ENCODE measurements at regions not wholly inside any gene's neighbourhood (a gene's known extent, or its start where the extent isn't known, plus 50 kb on each side); places are given as distances from the start of the nearest gene placed in this dataset.

DNA sequence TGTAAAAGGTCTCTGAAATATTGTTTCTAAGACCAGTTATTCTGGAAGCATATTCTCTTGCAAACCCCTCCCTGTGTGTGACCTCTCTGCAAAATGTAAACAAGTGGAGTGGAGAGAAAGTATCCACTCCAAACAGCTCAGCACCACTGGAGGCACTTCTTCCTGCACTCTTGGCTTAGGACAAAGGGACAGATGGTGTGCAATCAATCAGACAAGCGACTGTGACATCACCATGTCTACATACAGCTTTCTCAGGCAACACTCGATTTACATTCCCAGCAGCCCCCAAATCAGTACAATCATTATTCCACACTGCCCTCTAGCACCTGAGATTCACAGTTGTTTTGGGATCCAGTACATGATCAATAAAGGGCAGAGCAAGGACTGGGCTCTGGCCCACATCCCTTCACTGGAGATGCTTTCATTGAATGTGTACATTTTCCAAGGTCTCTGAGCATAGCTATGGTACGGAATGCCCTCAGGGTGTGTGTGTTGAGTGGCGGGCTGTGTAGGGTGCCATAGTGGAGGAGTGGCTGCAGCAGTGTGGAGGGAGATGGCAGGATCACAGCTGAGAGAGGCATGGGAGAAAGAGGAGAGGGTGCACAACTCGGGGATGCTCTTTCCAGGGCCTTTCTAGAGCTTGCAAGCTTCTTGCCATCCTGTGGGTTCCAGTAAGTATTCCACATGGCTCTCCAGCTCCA, 311.8 kb upstream of the ST6GAL2 start (continued):
- TF ChIP-seq, protein P1, sequence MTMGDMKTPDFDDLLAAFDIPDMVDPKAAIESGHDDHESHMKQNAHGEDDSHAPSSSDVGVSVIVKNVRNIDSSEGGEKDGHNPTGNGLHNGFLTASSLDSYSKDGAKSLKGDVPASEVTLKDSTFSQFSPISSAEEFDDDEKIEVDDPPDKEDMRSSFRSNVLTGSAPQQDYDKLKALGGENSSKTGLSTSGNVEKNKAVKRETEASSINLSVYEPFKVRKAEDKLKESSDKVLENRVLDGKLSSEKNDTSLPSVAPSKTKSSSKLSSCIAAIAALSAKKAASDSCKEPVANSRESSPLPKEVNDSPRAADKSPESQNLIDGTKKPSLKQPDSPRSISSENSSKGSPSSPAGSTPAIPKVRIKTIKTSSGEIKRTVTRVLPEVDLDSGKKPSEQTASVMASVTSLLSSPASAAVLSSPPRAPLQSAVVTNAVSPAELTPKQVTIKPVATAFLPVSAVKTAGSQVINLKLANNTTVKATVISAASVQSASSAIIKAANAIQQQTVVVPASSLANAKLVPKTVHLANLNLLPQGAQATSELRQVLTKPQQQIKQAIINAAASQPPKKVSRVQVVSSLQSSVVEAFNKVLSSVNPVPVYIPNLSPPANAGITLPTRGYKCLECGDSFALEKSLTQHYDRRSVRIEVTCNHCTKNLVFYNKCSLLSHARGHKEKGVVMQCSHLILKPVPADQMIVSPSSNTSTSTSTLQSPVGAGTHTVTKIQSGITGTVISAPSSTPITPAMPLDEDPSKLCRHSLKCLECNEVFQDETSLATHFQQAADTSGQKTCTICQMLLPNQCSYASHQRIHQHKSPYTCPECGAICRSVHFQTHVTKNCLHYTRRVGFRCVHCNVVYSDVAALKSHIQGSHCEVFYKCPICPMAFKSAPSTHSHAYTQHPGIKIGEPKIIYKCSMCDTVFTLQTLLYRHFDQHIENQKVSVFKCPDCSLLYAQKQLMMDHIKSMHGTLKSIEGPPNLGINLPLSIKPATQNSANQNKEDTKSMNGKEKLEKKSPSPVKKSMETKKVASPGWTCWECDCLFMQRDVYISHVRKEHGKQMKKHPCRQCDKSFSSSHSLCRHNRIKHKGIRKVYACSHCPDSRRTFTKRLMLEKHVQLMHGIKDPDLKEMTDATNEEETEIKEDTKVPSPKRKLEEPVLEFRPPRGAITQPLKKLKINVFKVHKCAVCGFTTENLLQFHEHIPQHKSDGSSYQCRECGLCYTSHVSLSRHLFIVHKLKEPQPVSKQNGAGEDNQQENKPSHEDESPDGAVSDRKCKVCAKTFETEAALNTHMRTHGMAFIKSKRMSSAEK (CRISPR knock-in tag; IDR thresholded peaks at IDR 0.05; ENCODE audit: borderline replicate concordance): no peak
- TF ChIP-seq HMGA2 (CRISPR knock-in tag; IDR thresholded peaks at IDR 0.05): no peak

DNA sequence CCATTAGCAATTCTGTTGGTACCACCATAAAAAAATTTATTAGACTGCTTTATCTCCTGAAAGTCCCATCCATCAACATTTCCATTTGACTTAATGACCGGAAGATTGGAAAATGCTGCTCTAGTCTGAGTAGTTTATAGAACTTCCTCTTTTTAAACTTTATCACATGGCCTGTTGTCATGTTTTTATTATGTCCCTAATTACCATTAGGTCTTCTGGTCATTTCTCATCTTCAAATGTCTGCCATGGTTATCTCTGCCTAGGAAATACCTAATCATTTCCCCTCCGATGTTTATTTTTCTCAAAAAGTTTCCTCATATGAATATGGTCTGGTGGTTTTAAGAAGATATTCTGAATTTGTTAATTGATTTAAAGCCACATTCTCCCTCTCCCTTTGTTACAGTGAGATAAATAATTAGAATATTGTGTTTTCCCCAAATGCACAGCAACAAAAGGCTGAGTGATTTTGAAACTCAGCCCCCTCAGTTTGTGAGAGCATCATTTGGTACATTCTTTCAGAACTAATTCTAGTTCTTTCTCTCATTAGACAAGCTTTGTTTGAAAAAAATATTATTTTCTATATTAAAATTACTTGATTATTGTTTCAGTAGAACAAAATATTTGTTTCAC, 317.1 kb upstream of the ST6GAL2 start:
- TF ChIP-seq, protein P2, sequence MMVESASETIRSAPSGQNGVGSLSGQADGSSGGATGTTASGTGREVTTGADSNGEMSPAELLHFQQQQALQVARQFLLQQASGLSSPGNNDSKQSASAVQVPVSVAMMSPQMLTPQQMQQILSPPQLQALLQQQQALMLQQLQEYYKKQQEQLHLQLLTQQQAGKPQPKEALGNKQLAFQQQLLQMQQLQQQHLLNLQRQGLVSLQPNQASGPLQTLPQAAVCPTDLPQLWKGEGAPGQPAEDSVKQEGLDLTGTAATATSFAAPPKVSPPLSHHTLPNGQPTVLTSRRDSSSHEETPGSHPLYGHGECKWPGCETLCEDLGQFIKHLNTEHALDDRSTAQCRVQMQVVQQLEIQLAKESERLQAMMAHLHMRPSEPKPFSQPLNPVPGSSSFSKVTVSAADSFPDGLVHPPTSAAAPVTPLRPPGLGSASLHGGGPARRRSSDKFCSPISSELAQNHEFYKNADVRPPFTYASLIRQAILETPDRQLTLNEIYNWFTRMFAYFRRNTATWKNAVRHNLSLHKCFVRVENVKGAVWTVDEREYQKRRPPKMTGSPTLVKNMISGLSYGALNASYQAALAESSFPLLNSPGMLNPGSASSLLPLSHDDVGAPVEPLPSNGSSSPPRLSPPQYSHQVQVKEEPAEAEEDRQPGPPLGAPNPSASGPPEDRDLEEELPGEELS (CRISPR knock-in tag; IDR thresholded peaks at IDR 0.05): no peak
- TF ChIP-seq ELF4 (CRISPR knock-in tag; IDR thresholded peaks at IDR 0.05; ENCODE audit: low read depth) (no peak), TEAD4 (CRISPR knock-in tag; IDR thresholded peaks at IDR 0.05) (no peak)
- TF ChIP-seq, protein P1 (CRISPR knock-in tag; IDR thresholded peaks at IDR 0.05; ENCODE audit: borderline replicate concordance): no peak
- DNase-seq (ENCODE audit: low spot score) (no peak), ATAC-seq (no peak)
- Mint-ChIP-seq H3K9me3 (no peaks in the 10 kb centered on the region), H3K36me3 (no peaks in the 10 kb centered on the region), H3K4me1 (no peaks in the 10 kb centered on the region), H3K27me3 (ENCODE audit: low read depth) (no peaks in the 10 kb centered on the region; the same call in 1 of the 2 replicates), H3K4me3 (no peak overlapping the region), H3K27ac (no peak overlapping the region)
- ChIA-PET POLR2A (no interaction called here), CTCF (no interaction called here)

DNA sequence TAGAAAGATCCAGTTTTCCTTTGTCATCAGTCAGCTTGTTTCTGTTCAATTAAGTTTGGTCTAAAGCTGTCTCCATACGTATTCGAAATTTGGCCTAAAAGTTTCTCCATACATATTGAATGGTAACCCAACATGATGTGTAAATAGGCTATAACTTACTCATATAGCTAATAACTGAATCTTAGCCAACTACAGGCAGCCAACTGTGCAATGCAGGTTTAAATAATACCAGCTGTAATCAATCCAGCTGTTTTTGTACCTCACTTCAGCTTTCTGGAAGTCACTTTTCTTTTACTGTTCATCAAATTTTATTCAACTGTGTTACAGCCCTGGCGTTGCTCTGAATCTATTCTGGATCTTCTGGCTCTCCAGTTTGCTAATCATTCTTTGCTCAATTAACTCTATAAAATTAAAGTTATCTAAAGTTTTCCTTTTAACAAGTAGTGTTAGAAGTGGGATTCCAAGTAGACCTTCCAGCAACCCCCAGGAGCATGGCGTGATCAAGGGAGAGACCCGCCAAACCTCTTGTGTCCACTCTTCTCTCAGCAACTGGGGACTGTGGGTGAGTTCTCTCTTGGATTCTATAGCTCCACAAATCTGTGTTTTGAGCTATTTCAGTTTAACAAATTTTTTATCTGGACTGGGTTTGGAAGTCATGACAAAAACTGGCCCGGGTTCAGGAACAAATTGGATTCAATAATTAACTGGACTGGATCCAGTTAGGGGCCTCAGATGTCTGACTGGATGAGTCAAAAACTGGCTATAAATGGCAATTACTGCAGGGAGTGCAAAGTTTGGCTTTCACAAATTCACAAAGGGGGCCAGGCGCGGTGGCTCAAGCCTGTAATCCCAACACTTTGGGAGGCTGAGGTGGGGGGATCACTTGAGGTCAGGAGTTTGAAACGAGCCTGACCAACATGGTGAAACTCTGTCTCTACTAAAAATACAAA, 329.7 kb upstream of the ST6GAL2 start:
- Mint-ChIP-seq H3K36me3 (no peaks in the 10 kb centered on the region), H3K27me3 (ENCODE audit: low read depth) (no peaks in the 10 kb centered on the region), H3K9me3 (peaks cover 3% of the 10 kb centered on the region; the same call in 1 of the 2 replicates), H3K4me1 (peaks cover 18% of the 10 kb centered on the region), H3K4me3 (no peak overlapping the region), H3K27ac (no peak overlapping the region)
- CTCF ChIA-PET: no interaction called here
- DNase-seq (ENCODE audit: low spot score) (no peak), ATAC-seq (no peak)
- POLR2A ChIA-PET: no interaction called here
- TF ChIP-seq, protein P3, sequence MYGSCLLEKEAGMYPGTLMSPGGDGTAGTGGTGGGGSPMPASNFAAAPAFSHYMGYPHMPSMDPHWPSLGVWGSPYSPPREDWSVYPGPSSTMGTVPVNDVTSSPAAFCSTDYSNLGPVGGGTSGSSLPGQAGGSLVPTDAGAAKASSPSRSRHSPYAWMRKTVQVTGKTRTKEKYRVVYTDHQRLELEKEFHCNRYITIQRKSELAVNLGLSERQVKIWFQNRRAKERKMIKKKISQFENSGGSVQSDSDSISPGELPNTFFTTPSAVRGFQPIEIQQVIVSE (CRISPR knock-in tag; IDR thresholded peaks at IDR 0.05; ENCODE audit: borderline replicate concordance): no peak
- TF ChIP-seq GRHL2 (CRISPR knock-in tag; IDR thresholded peaks at IDR 0.05; ENCODE audit: insufficient replicate concordance, severe bottlenecking) (no peak), ETV6 (CRISPR knock-in tag; IDR thresholded peaks at IDR 0.05) (no peak), KAT7 (CRISPR knock-in tag; IDR thresholded peaks at IDR 0.05; ENCODE audit: borderline replicate concordance) (no peak), ZNF263 (CRISPR knock-in tag; IDR thresholded peaks at IDR 0.05; ENCODE audit: low read depth) (no peak)
- TF ChIP-seq, protein P4, sequence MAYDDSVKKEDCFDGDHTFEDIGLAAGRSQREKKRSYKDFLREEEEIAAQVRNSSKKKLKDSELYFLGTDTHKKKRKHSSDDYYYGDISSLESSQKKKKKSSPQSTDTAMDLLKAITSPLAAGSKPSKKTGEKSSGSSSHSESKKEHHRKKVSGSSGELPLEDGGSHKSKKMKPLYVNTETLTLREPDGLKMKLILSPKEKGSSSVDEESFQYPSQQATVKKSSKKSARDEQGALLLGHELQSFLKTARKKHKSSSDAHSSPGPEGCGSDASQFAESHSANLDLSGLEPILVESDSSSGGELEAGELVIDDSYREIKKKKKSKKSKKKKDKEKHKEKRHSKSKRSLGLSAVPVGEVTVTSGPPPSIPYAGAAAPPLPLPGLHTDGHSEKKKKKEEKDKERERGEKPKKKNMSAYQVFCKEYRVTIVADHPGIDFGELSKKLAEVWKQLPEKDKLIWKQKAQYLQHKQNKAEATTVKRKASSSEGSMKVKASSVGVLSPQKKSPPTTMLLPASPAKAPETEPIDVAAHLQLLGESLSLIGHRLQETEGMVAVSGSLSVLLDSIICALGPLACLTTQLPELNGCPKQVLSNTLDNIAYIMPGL (CRISPR knock-in tag; IDR thresholded peaks at IDR 0.05): no peak
